CD8-positive, alpha-beta memory T cell (primary cell): ENCODE measurements at regions not wholly inside any gene's neighbourhood (a gene's known extent, or its start where the extent isn't known, plus 50 kb on each side); places are given as distances from the start of the nearest gene placed in this dataset.

Source experiments
- CTCF ChIA-PET: fragments of 350-600 bp; sonication (Branson Sonifier 250); formaldehyde crosslinking; loops from one replicate; lab custom pipeline; 2021; ENCODE audit warnings: antibody characterized with exemption; lab: Charles Lee
- POLR2A ChIA-PET: fragments of 350-600 bp; sonication (Branson Sonifier 250); formaldehyde crosslinking; loops from one replicate; lab custom pipeline; 2021; ENCODE audit warnings: antibody characterized with exemption; lab: Charles Lee
- DNase-seq, 5 donors: peaks; one replicate each; pipeline versions ENCODE4 v3.0.0 to v3.0.0-alpha.2; 2020 to 2022; ENCODE audit warnings: mixed read lengths in 1 of 5
- H3K27ac ChIP-seq: one replicate; pipeline ENCODE4 v1.7.0; 2013; ENCODE audit warnings: low read depth, mild to moderate bottlenecking, low read length, moderate library complexity
- H3K27me3 ChIP-seq: 2 replicates; pipeline ENCODE4 v1.7.0; 2013; ENCODE audit warnings: low read length, mild to moderate bottlenecking; ENCODE audit not compliant: insufficient read depth, poor library complexity, severe bottlenecking
- H3K36me3 ChIP-seq: 2 replicates; pipeline ENCODE4 v1.7.0; 2013; ENCODE audit warnings: mild to moderate bottlenecking, low read length, moderate library complexity; ENCODE audit not compliant: insufficient read depth
- H3K4me1 ChIP-seq: 2 replicates; pipeline ENCODE4 v1.7.0; 2013; ENCODE audit warnings: mild to moderate bottlenecking, low read length, moderate library complexity; ENCODE audit not compliant: insufficient read depth
- H3K4me3 ChIP-seq: 2 replicates; pipeline ENCODE4 v1.7.0; 2013; ENCODE audit warnings: mild to moderate bottlenecking, low read length
- H3K9me3 ChIP-seq: 2 replicates; pipeline ENCODE4 v1.7.0; 2013; ENCODE audit warnings: mild to moderate bottlenecking, low read length
- H3K27ac Mint-ChIP-seq, 8 donors: one replicate each; pipeline ENCODE4 v1.8.0; 2020 to 2021; ENCODE audit warnings: mixed read lengths in 8 of 8, mild to moderate bottlenecking in 6 of 8, inconsistent platforms in 3 of 8, moderate library complexity in 3 of 8
- H3K27me3 Mint-ChIP-seq, 2 donors: one replicate each; pipeline ENCODE4 v1.8.0; 2020 to 2021; ENCODE audit warnings: mixed read lengths in 2 of 2, mild to moderate bottlenecking in 1 of 2, moderate library complexity in 1 of 2
- H3K36me3 Mint-ChIP-seq, 3 donors: one replicate each; pipeline ENCODE4 v1.8.0; 2020 to 2021; ENCODE audit warnings: mixed read lengths in 3 of 3, inconsistent platforms in 1 of 3, mild to moderate bottlenecking in 1 of 3
- H3K4me1 Mint-ChIP-seq, 3 donors: one replicate each; pipeline ENCODE4 v1.8.0; 2020 to 2021; ENCODE audit warnings: mixed read lengths in 3 of 3, inconsistent platforms in 1 of 3, mild to moderate bottlenecking in 1 of 3
- H3K4me3 Mint-ChIP-seq, 7 donors: one replicate each; pipeline ENCODE4 v1.8.0; 2020 to 2021; ENCODE audit warnings: mixed read lengths in 7 of 7, mild to moderate bottlenecking in 6 of 7, moderate library complexity in 4 of 7, inconsistent platforms in 2 of 7
- H3K9me3 Mint-ChIP-seq, 5 donors: one replicate each; pipeline ENCODE4 v1.8.0; 2020 to 2022; ENCODE audit warnings: mixed read lengths in 5 of 5, mild to moderate bottlenecking in 3 of 5, moderate library complexity in 2 of 5, inconsistent platforms in 1 of 5

- no peaks in the 10 kb centered on the region for H3K36me3 Mint-ChIP-seq
- no peaks in the 10 kb centered on the region for H3K4me1 Mint-ChIP-seq
- ChIA-PET POLR2A (no interaction called here), CTCF (no interaction called here)
- DNase-seq, result no peak
- Histone ChIP-seq H3K27ac (no peak overlapping the region), H3K4me3 (no peak overlapping the region), H3K36me3 (no peaks in the 10 kb centered on the region), H3K9me3 (no peaks in the 10 kb centered on the region), H3K4me1 (no peaks in the 10 kb centered on the region), H3K27me3 (no peaks in the 10 kb centered on the region)
- H3K9me3 Mint-ChIP-seq, result peaks cover 0 to 32% (median 6%) of the 10 kb centered on the region in 5 donors
- no peak overlapping the region for H3K4me3 Mint-ChIP-seq
- H3K27ac Mint-ChIP-seq, result no peak overlapping the region
- H3K27me3 Mint-ChIP-seq, result no peaks in the 10 kb centered on the region
Measured at GRCh38 chr14:29462772-29463171, 464.9 kb downstream of the PRKD1 start.

- H3K4me3 ChIP-seq, result no peak overlapping the region
- no peaks in the 10 kb centered on the region for H3K27me3 Mint-ChIP-seq
- no peaks in the 10 kb centered on the region for H3K36me3 ChIP-seq
- H3K4me1 Mint-ChIP-seq, result no peaks in the 10 kb centered on the region
- H3K27me3 ChIP-seq, result no peaks in the 10 kb centered on the region
- no peaks in the 10 kb centered on the region for H3K9me3 ChIP-seq
- ChIA-PET POLR2A (no interaction called here), CTCF (interaction anchor here (1.1 kb wide), 1 partner anchor 11 kb away, joined by 3 read pairs; no protein-coding TSS in a partner anchor)
- H3K36me3 Mint-ChIP-seq, result no peaks in the 10 kb centered on the region
- H3K27ac Mint-ChIP-seq, result no peak overlapping the region
- H3K4me1 ChIP-seq, result no peaks in the 10 kb centered on the region
- no peak overlapping the region for H3K4me3 Mint-ChIP-seq
- H3K9me3 Mint-ChIP-seq, result peaks cover 0 to 34% (median 6%) of the 10 kb centered on the region in 5 donors
- no peak for DNase-seq
- no peak overlapping the region for H3K27ac ChIP-seq
Measured at GRCh38 chr14:29463727-29464395, 463.8 kb downstream of the PRKD1 start.

- ChIA-PET POLR2A (no interaction called here), CTCF (interaction anchor here (1.1 kb wide), 1 partner anchor 12 kb away, joined by 3 read pairs; no protein-coding TSS in a partner anchor)
- no peak overlapping the region for H3K27ac Mint-ChIP-seq
- no peaks in the 10 kb centered on the region for H3K4me1 ChIP-seq
- no peaks in the 10 kb centered on the region for H3K27me3 Mint-ChIP-seq
- no peak overlapping the region for H3K4me3 Mint-ChIP-seq
- H3K36me3 ChIP-seq, result no peaks in the 10 kb centered on the region
- H3K4me3 ChIP-seq, result no peak overlapping the region
- peaks cover 2 to 33% (median 8%) of the 10 kb centered on the region in 5 donors for H3K9me3 Mint-ChIP-seq
- H3K27ac ChIP-seq, result no peak overlapping the region
- H3K4me1 Mint-ChIP-seq, result no peaks in the 10 kb centered on the region
- H3K9me3 ChIP-seq, result no peaks in the 10 kb centered on the region
- no peak for DNase-seq
- H3K36me3 Mint-ChIP-seq, result no peaks in the 10 kb centered on the region
- H3K27me3 ChIP-seq, result no peaks in the 10 kb centered on the region
Measured at GRCh38 chr14:29465095-29465494, 462.6 kb downstream of the PRKD1 start.

- ChIA-PET POLR2A (no interaction called here), CTCF (no interaction called here)
- Histone ChIP-seq H3K27me3 (no peaks in the 10 kb centered on the region), H3K27ac (no peak overlapping the region), H3K9me3 (no peaks in the 10 kb centered on the region), H3K36me3 (no peaks in the 10 kb centered on the region), H3K4me1 (no peaks in the 10 kb centered on the region), H3K4me3 (no peak overlapping the region)
- peaks cover 0 to 29% (median 8%) of the 10 kb centered on the region in 5 donors for H3K9me3 Mint-ChIP-seq
- H3K27me3 Mint-ChIP-seq, result peaks cover 0 to 1% of the 10 kb centered on the region in 2 donors
- H3K4me1 Mint-ChIP-seq, result no peaks in the 10 kb centered on the region
- H3K27ac Mint-ChIP-seq, result no peak overlapping the region
- no peak overlapping the region for H3K4me3 Mint-ChIP-seq
- no peak for DNase-seq
- H3K36me3 Mint-ChIP-seq, result no peaks in the 10 kb centered on the region
Measured at GRCh38 chr14:29475641-29476040, 452.0 kb downstream of the PRKD1 start.

- Histone ChIP-seq H3K27me3 (no peaks in the 10 kb centered on the region), H3K36me3 (no peaks in the 10 kb centered on the region), H3K27ac (no peak overlapping the region), H3K9me3 (no peaks in the 10 kb centered on the region), H3K4me3 (no peak overlapping the region), H3K4me1 (no peaks in the 10 kb centered on the region)
- ChIA-PET CTCF (no interaction called here), POLR2A (no interaction called here)
- no peaks in the 10 kb centered on the region for H3K4me1 Mint-ChIP-seq
- no peaks in the 10 kb centered on the region for H3K27me3 Mint-ChIP-seq
- H3K36me3 Mint-ChIP-seq, result no peaks in the 10 kb centered on the region
- no peak overlapping the region for H3K4me3 Mint-ChIP-seq
- H3K27ac Mint-ChIP-seq, result no peak overlapping the region
- no peak for DNase-seq
- peaks cover 7 to 41% (median 9%) of the 10 kb centered on the region in 5 donors for H3K9me3 Mint-ChIP-seq
Measured at GRCh38 chr14:29486132-29486531, 441.5 kb downstream of the PRKD1 start.

DNA sequence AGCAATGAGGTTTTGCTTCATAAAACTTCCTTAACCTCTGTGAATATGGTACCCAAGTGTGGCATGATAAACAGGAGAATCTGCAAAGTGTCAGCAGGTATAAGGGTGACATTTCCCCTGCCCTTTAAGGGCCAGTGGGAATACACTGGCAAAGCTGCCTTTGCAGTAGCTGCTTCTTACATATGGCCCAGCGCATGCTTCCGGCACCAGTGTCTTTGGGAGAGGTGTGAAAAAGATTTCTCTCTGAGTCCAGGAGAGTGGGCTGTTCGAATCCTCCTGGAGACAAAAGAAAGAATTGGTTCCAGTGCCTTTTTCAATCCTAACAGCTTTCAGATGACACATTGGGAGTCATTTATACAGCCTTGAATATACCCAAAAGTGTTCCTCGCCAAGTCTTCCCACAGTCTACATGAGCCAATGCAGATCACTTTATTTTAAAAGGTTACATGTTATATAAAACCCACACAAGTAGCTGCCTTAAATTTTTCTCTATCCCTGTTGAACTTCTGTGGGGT lies 437.7 kb downstream of the PRKD1 start:
- no peak for DNase-seq
- ChIA-PET CTCF (no interaction called here), POLR2A (no interaction called here)
- no peaks in the 10 kb centered on the region for H3K36me3 Mint-ChIP-seq
- H3K9me3 Mint-ChIP-seq, result peaks cover 4 to 38% (median 14%) of the 10 kb centered on the region in 5 donors
- Histone ChIP-seq H3K9me3 (no peaks in the 10 kb centered on the region), H3K4me3 (no peak overlapping the region), H3K27ac (no peak overlapping the region), H3K36me3 (no peaks in the 10 kb centered on the region), H3K27me3 (no peaks in the 10 kb centered on the region), H3K4me1 (no peaks in the 10 kb centered on the region)
- H3K4me3 Mint-ChIP-seq, result no peak overlapping the region
- no peaks in the 10 kb centered on the region for H3K27me3 Mint-ChIP-seq
- H3K27ac Mint-ChIP-seq, result no peak overlapping the region
- H3K4me1 Mint-ChIP-seq, result no peaks in the 10 kb centered on the region

DNA sequence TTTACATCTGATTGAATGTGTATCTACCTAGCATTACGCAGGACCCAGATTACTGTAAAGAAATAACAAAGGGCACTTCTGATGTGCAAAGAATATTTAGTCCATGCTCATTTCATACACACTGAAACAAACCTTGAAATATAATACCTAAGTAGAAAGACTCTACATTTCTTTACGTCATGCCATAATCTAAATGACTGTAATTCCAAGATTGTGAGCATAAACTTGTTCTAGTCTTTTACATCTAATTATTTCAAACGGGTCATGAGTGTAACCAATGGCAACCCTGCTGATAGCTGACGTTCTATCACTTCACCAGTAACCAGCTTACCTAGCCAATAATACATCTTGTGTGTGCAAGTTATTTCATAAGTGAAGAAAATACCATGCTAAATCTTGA lies 433.8 kb downstream of the PRKD1 start:
- no peak overlapping the region for H3K27ac Mint-ChIP-seq
- H3K27me3 ChIP-seq, result no peaks in the 10 kb centered on the region
- H3K4me3 Mint-ChIP-seq, result no peak overlapping the region
- no peaks in the 10 kb centered on the region for H3K36me3 Mint-ChIP-seq
- POLR2A ChIA-PET, result no interaction called here
- CTCF ChIA-PET, result no interaction called here
- no peaks in the 10 kb centered on the region for H3K27me3 Mint-ChIP-seq
- H3K9me3 ChIP-seq, result no peaks in the 10 kb centered on the region
- no peak for DNase-seq
- no peak overlapping the region for H3K4me3 ChIP-seq
- H3K4me1 ChIP-seq, result no peaks in the 10 kb centered on the region
- no peaks in the 10 kb centered on the region for H3K36me3 ChIP-seq
- H3K9me3 Mint-ChIP-seq, result peaks cover 2 to 37% (median 9%) of the 10 kb centered on the region in 5 donors
- no peak overlapping the region for H3K27ac ChIP-seq
- no peaks in the 10 kb centered on the region for H3K4me1 Mint-ChIP-seq

DNA sequence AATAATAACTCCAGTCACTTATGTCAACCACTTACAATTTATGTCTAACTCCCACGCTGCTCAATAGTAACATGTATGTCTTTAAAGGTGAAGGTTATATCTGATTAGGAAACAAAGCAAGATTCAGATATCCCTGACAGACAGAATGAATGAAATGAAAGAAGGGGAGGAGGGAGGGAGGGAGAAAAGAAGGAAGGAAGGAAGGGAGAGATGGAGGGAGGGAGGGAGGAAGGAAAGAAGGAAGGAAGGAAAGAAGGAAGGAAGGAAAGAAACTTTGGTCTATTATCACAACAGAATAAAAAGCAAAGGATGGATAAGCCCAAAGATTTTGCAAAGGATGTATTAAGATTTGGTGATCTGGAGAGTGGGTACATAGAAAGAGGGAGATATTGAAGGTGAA lies 433.3 kb downstream of the PRKD1 start:
- H3K9me3 ChIP-seq, result no peaks in the 10 kb centered on the region
- no peaks in the 10 kb centered on the region for H3K4me1 Mint-ChIP-seq
- H3K4me3 Mint-ChIP-seq, result no peak overlapping the region
- no peaks in the 10 kb centered on the region for H3K36me3 Mint-ChIP-seq
- H3K27ac ChIP-seq, result no peak overlapping the region
- H3K27me3 Mint-ChIP-seq, result no peaks in the 10 kb centered on the region
- H3K36me3 ChIP-seq, result no peaks in the 10 kb centered on the region
- H3K27me3 ChIP-seq, result no peaks in the 10 kb centered on the region
- H3K4me3 ChIP-seq, result no peak overlapping the region
- DNase-seq, result no peak
- peaks cover 2 to 34% (median 11%) of the 10 kb centered on the region in 5 donors for H3K9me3 Mint-ChIP-seq
- no peaks in the 10 kb centered on the region for H3K4me1 ChIP-seq
- ChIA-PET POLR2A (no interaction called here), CTCF (no interaction called here)
- no peak overlapping the region for H3K27ac Mint-ChIP-seq
